ENCODE measurements at regions not wholly inside any gene's neighbourhood (a gene's known extent, or its start where the extent isn't known, plus 50 kb on each side); places are given as distances from the start of the nearest gene placed in this dataset.

- no peak for TF ChIP-seq PATZ1 (CRISPR knock-in tag; IDR thresholded peaks at IDR 0.05; ENCODE audit: borderline replicate concordance)
- no peak for TF ChIP-seq ZFP3 (CRISPR knock-in tag; IDR thresholded peaks at IDR 0.05)
- TF ChIP-seq TOX (CRISPR knock-in tag; IDR thresholded peaks at IDR 0.05; ENCODE audit: borderline replicate concordance): no peak
Observed at GRCh38 chr12:67441736-67442346, 172.7 kb downstream of the CAND1 start.

All from SK-N-SH treated with all-trans-retinoic acid at 6 μM for 48 hours (cell line).